ENCODE measurements at regions not wholly inside any gene's neighbourhood (a gene's known extent, or its start where the extent isn't known, plus 50 kb on each side); places are given as distances from the start of the nearest gene placed in this dataset.

DNA sequence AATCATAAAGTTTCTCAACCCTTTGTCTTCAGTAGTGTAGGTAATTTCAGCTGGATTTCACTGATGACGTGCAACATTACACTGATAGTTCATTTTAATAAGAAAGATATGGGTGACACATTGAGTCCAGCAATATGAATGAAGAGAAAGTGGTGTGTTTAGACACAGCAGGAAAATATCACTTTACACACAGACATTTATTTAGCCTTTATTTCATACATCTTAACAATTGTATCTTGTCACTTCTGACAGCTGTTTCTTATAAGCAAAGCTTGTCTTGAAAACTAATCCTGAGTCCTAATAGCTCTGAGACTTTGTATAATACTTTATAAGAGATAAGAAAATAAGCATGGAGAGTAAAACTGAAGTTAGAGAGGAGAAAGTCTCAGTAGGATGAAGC lies 720.5 kb upstream of the NUDT12 start:
- H3K4me1 Mint-ChIP-seq = no peaks in the 10 kb centered on the region
- DNase-seq = no peak
- ChIA-PET CTCF (no interaction called here), POLR2A (no interaction called here)
- no peaks in the 10 kb centered on the region for H3K27me3 Mint-ChIP-seq
- H3K9me3 Mint-ChIP-seq = peaks cover 2% of the 10 kb centered on the region
- no peak overlapping the region for H3K4me3 Mint-ChIP-seq
- intact Hi-C loops (cut with micrococcal nuclease) = no loop called here
- no peak for ATAC-seq (ENCODE audit: low read depth)
- H3K27ac Mint-ChIP-seq = no peak overlapping the region
- TF ChIP-seq CTCF (IDR thresholded peaks at IDR 0.05) = no peak
- no peaks in the 10 kb centered on the region for H3K36me3 Mint-ChIP-seq (ENCODE audit: low read depth)

- ChIA-PET CTCF (no interaction called here), POLR2A (no interaction called here)
- ATAC-seq (ENCODE audit: low read depth) = no peak
- Mint-ChIP-seq H3K27ac (no peak overlapping the region), H3K4me1 (no peaks in the 10 kb centered on the region), H3K36me3 (ENCODE audit: low read depth) (no peaks in the 10 kb centered on the region), H3K27me3 (no peaks in the 10 kb centered on the region), H3K9me3 (no peaks in the 10 kb centered on the region), H3K4me3 (no peak overlapping the region)
- intact Hi-C loops (cut with micrococcal nuclease) = no loop called here
- no peak for TF ChIP-seq CTCF (IDR thresholded peaks at IDR 0.05)
- DNase-seq = no peak
Measured at GRCh38 chr5:104273725-104274124, 711.1 kb upstream of the NUDT12 start.

- intact Hi-C loops (cut with micrococcal nuclease) = no loop called here
- DNase-seq (no peak), ATAC-seq (ENCODE audit: low read depth) (no peak)
- no peak for TF ChIP-seq CTCF (IDR thresholded peaks at IDR 0.05)
- ChIA-PET CTCF (no interaction called here), POLR2A (no interaction called here)
- peaks cover 5% of the 10 kb centered on the region for H3K9me3 Mint-ChIP-seq
- no peaks in the 10 kb centered on the region for H3K4me1 Mint-ChIP-seq
- H3K4me3 Mint-ChIP-seq = no peak overlapping the region
- H3K36me3 Mint-ChIP-seq (ENCODE audit: low read depth) = no peaks in the 10 kb centered on the region
- no peaks in the 10 kb centered on the region for H3K27me3 Mint-ChIP-seq
- no peak overlapping the region for H3K27ac Mint-ChIP-seq
Measured at GRCh38 chr5:104267320-104268015, 704.9 kb upstream of the NUDT12 start.

DNA sequence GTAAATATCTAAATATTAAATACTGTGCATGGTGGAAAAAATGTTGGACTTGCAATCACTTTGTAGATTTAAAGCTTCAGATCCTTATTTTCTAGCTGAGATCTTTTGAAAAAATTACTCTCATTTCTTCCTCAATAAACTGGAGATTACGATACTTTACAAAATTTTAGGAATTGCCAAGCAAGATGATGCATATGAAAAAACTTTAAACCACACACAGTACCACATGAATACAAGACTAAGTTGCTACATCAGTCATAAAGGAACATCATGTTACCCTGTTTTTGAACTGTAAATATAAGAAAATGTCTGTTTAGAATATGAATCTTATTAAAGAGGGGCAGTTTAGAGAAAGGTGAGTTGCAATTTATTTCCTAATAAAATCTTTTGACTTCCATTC lies 703.6 kb upstream of the NUDT12 start:
- ChIA-PET CTCF (no interaction called here), POLR2A (no interaction called here)
- DNase-seq = no peak
- Mint-ChIP-seq H3K4me3 (no peak overlapping the region), H3K4me1 (no peaks in the 10 kb centered on the region), H3K27ac (no peak overlapping the region), H3K9me3 (peaks cover 5% of the 10 kb centered on the region), H3K36me3 (ENCODE audit: low read depth) (no peaks in the 10 kb centered on the region), H3K27me3 (no peaks in the 10 kb centered on the region)
- no peak for ATAC-seq (ENCODE audit: low read depth)
- TF ChIP-seq CTCF (IDR thresholded peaks at IDR 0.05) = no peak
- intact Hi-C loops (cut with micrococcal nuclease) = no loop called here

DNA sequence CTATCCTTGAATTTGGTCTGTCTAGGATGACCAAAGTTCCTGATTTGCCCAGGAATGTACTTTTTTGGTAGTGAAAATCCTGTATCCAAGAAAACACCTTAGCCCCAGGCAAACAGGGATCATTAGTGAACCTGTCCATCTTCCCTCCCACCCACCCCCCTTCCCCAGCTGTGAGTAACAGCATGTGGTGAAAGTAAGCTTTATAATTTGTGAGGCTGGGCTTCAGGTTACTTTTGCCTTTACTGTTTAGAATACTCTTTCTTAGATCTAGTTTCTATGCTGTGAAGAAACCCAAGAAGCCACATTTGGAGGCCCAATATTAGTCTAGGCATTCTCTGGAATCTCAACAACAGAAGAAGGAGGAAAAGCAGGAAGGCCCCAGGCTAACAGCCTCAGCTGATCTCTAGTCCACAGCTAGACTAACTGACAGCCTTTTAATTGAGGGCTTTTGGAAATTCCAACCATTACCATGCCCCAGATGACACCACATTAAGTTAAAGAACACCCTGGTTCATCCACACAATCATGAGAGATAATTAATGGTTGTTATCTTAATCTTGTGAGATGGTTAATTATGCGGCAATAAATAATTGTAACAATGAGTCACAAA lies 703.0 kb upstream of the NUDT12 start:
- ATAC-seq (ENCODE audit: low read depth) = no peak
- no peak for DNase-seq
- Mint-ChIP-seq H3K4me3 (no peak overlapping the region), H3K36me3 (ENCODE audit: low read depth) (no peaks in the 10 kb centered on the region), H3K27ac (no peak overlapping the region), H3K27me3 (no peaks in the 10 kb centered on the region), H3K4me1 (no peaks in the 10 kb centered on the region), H3K9me3 (peaks cover 7% of the 10 kb centered on the region)
- TF ChIP-seq CTCF (IDR thresholded peaks at IDR 0.05) = no peak
- POLR2A ChIA-PET = no interaction called here
- intact Hi-C loops (cut with micrococcal nuclease) = no loop called here
- CTCF ChIA-PET = no interaction called here

Measured in activated B cell treated with CpG ODN at 0.5 μM for 24 hours (primary cell).